ENCODE measurements at regions not wholly inside any gene's neighbourhood (a gene's known extent, or its start where the extent isn't known, plus 50 kb on each side); places are given as distances from the start of the nearest gene placed in this dataset.

DNA sequence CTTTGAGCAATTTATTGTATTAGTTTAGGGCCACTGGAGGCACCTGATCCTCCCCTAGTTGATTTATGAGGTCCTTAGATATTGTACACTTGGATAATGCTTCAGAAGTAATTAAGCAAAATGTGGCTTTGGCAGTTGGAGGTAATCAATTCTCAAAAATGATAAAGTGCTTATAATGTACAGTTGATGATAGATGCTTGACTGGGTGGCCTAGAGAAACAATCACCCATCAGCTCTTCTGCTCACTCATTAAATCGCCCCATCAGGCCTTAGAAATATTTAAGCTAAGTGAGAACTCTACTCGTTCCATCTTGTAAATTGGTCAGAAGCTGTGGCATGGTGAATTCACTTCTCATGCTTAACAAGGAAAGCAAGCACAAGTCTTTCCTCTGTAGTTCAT is 349.9 kb downstream of the SAMD5 start:
- TF ChIP-seq RAD21 (IDR thresholded peaks at IDR 0.05; ENCODE audit: low read depth) (no peak), EGR1 (IDR thresholded peaks at IDR 0.05) (no peak), EP300 (IDR thresholded peaks at IDR 0.05; ENCODE audit: borderline replicate concordance) (no peak), TAF1 (IDR thresholded peaks at IDR 0.05; ENCODE audit: low read depth) (no peak)

Data from Ishikawa (cell line).